ENCODE measurements at regions not wholly inside any gene's neighbourhood (a gene's known extent, or its start where the extent isn't known, plus 50 kb on each side); places are given as distances from the start of the nearest gene placed in this dataset.

DNA sequence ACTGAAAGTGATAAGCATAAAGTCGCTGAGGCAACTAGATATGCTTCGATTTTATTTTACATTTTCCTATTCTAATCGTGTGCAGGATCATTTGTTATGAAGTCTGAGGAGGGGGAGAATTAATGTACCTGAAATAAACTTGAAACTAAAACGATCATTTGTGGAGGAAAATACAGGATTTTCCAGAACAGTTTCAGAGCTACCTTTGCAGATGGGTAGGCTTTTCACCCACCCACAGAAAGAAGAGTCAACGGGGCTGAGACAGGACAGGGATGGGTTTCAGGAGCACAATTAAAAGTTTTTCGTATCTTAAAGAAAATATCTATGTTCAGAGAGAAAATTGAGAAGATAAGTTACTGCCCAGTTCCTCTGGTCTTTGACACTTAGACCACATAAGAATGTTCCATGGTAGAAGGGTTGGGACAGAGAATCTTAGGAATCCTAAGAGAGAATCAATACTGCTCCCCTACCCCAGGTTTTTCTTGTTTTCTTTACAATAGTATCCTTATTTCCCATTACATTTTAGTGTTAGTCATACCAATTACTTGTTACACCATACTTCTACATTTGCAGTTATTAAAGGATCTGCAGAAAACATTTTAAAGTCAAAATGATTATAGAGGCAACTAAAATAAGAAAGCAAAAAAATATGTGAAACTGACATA lies 211.4 kb downstream of the DEPDC1B start:
- no peak for DNase-seq
- Histone ChIP-seq H3K56ac (ENCODE audit: insufficient read length, low read depth, low read length) (no peak overlapping the region), H2AK5ac (ENCODE audit: insufficient read length, low read length) (no peak overlapping the region), H4K5ac (ENCODE audit: insufficient read length, low read depth, low read length) (no peak overlapping the region), H3K79me1 (ENCODE audit: insufficient read depth, low read depth, low read length, poor library complexity, severe bottlenecking) (no peaks in the 10 kb centered on the region), H2BK20ac (ENCODE audit: low read depth, low read length, poor library complexity, severe bottlenecking) (no peak overlapping the region), H3K4me2 (ENCODE audit: insufficient read depth, insufficient read length, low read length) (no peak overlapping the region), H3K9me3 (ENCODE audit: control insufficient read depth, low read depth, low read length) (no peaks in the 10 kb centered on the region), H3K18ac (ENCODE audit: insufficient read length, low read depth, low read length) (no peak overlapping the region), H3K14ac (ENCODE audit: insufficient read depth, low read length) (no peak overlapping the region), H3K9ac (ENCODE audit: extremely low read depth, insufficient read length, low read length) (no peak overlapping the region), H2BK15ac (ENCODE audit: low read depth, low read length) (no peak overlapping the region), H2BK12ac (ENCODE audit: insufficient read length, low read depth, low read length) (no peak overlapping the region), H3K23ac (ENCODE audit: insufficient read length, low read depth, low read length) (no peak overlapping the region), H4K91ac (ENCODE audit: insufficient read length, low read depth, low read length) (no peak overlapping the region), H3K4ac (ENCODE audit: low read depth, low read length) (no peak overlapping the region), H3K27me3 (ENCODE audit: insufficient read depth, low read length) (no peaks in the 10 kb centered on the region), H2AFZ (ENCODE audit: low read length) (no peak overlapping the region), H2BK120ac (ENCODE audit: low read depth, low read length, poor library complexity, severe bottlenecking) (no peak overlapping the region), H4K8ac (replicated peaks; ENCODE audit: insufficient read length, low read depth, low read length) (no peak overlapping the region), H2BK5ac (ENCODE audit: insufficient read length, low read length) (no peak overlapping the region), H3K4me1 (ENCODE audit: insufficient read depth, low read length) (no peaks in the 10 kb centered on the region), H3K23me2 (ENCODE audit: insufficient read length, low read depth, low read length, poor library complexity, severe bottlenecking) (no peaks in the 10 kb centered on the region), H3K79me2 (ENCODE audit: insufficient read depth, low read length) (no peaks in the 10 kb centered on the region), H3T11ph (ENCODE audit: low read length) (no peak overlapping the region), H4K20me1 (ENCODE audit: control insufficient read depth, insufficient read depth, insufficient read length) (no peaks in the 10 kb centered on the region), H3K27ac (ENCODE audit: insufficient read length, low read depth, low read length) (no peak overlapping the region)
- Mint-ChIP-seq H3K27ac (no peak overlapping the region), H3K27me3 (ENCODE audit: low read depth) (no peaks in the 10 kb centered on the region), H3K9me3 (no peaks in the 10 kb centered on the region), H3K36me3 (ENCODE audit: insufficient read depth in 1 of 3, low read depth in 3 of 3) (no peaks in the 10 kb centered on the region), H3K4me1 (peaks cover 2% of the 10 kb centered on the region in 2 experiments), H3K4me3 (no peak overlapping the region)
- WGBS (ENCODE audit: extremely low coverage, insufficient read length, low lambda C conversion rate), result no CpG with 5 or more reads among the region's 6 CpGs
- TF ChIP-seq, protein P1, sequence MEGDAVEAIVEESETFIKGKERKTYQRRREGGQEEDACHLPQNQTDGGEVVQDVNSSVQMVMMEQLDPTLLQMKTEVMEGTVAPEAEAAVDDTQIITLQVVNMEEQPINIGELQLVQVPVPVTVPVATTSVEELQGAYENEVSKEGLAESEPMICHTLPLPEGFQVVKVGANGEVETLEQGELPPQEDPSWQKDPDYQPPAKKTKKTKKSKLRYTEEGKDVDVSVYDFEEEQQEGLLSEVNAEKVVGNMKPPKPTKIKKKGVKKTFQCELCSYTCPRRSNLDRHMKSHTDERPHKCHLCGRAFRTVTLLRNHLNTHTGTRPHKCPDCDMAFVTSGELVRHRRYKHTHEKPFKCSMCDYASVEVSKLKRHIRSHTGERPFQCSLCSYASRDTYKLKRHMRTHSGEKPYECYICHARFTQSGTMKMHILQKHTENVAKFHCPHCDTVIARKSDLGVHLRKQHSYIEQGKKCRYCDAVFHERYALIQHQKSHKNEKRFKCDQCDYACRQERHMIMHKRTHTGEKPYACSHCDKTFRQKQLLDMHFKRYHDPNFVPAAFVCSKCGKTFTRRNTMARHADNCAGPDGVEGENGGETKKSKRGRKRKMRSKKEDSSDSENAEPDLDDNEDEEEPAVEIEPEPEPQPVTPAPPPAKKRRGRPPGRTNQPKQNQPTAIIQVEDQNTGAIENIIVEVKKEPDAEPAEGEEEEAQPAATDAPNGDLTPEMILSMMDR (conservative IDR thresholded peaks at IDR 0.05), result no peak

Measured in H9 (cell line).